Heart left ventricle (tissue), 13 donors: ENCODE measurements at regions not wholly inside any gene's neighbourhood (a gene's known extent, or its start where the extent isn't known, plus 50 kb on each side); places are given as distances from the start of the nearest gene placed in this dataset.

Experiments
- CTCF ChIP-seq, 12 donors: fragments of 200-600 bp; sonication (generic) in 4 of 12; IDR thresholded peaks; one replicate each; pipeline versions ENCODE4 v1.5.0 to v1.8.0; 2018 to 2022; ENCODE audit warnings: antibody characterized with exemption in 12 of 12, mild to moderate bottlenecking in 5 of 12
- POLR2A ChIP-seq, 2 donors: fragments of 450-650 bp; IDR thresholded peaks; one replicate each; pipeline ENCODE4 v1.6.1; 2017; ENCODE audit warnings: antibody characterized with exemption in 2 of 2, mild to moderate bottlenecking in 2 of 2, moderate library complexity in 2 of 2
- donor health status: ischemic (EF 13 %, LVEDD 7.1; RV severe dilation, severe dysfunction).
- donor health status: DM: no; HTN: yes; CAD: no.
- donor health status: DM: no; HTN: no; CAD: no.
- donor health status: ischemic (EF 25% LVEDD 6.9; RV normal size, moderate dysfunction).
- donor health status: ischemic (EF 25% LVEDD 5.7; RV mildly dilated, moderate dysfunction).
- donor health status: ischemic (EF 35%, LVEDD 5.7; RV mildly dilated, moderate dysfunction).
- donor health status: nonischemic (EF 11% LVEDD 7.7; RV severe dilation, severe dysfunction).
- donor health status: DM: yes; HTN: yes; CAD: no.
- donor health status: PGD.
- donor health status: ischemic (EF 29% LVEDD 5.4; RV normal size, mild dysfunction).
- donor health status: nonischemic (EF 23%, LVEDD 6.1; RV moderate dilation, normal function).

GRCh38 chr9:8088477-8088876 is 288.9 kb upstream of the DMAC1 start:
- no peak for TF ChIP-seq CTCF (IDR thresholded peaks at IDR 0.05)
- no peak for TF ChIP-seq POLR2A (IDR thresholded peaks at IDR 0.05)
